H9 (cell line): ENCODE measurements at regions not wholly inside any gene's neighbourhood (a gene's known extent, or its start where the extent isn't known, plus 50 kb on each side); places are given as distances from the start of the nearest gene placed in this dataset.

Experiments
- DNase-seq: peaks from one replicate; pipeline ENCODE4 v3.0.0-alpha.2; 2017
- H2AFZ ChIP-seq: one replicate; pipeline ENCODE4 v1.6.1; 2013; ENCODE audit warnings: mild to moderate bottlenecking, low read length, control low read depth, moderate library complexity
- H2AK5ac ChIP-seq: 2 replicates; pipeline ENCODE4 v1.6.1; 2013; ENCODE audit warnings: low read length, control low read depth, mixed read lengths; ENCODE audit not compliant: insufficient read length
- H2BK120ac ChIP-seq: one replicate; pipeline ENCODE4 v1.6.1; 2013; ENCODE audit warnings: low read depth, mild to moderate bottlenecking, low read length, control low read depth, inconsistent platforms; ENCODE audit not compliant: poor library complexity, severe bottlenecking
- H2BK12ac ChIP-seq: 2 replicates; pipeline ENCODE4 v1.6.1; 2013; ENCODE audit warnings: low read length, control low read depth, mixed read lengths, low read depth; ENCODE audit not compliant: insufficient read length
- H2BK15ac ChIP-seq: 2 replicates; pipeline ENCODE4 v1.6.1; 2013; ENCODE audit warnings: low read depth, low read length, control low read depth
- H2BK20ac ChIP-seq: one replicate; pipeline ENCODE4 v1.6.1; 2013; ENCODE audit warnings: low read depth, mild to moderate bottlenecking, low read length, control low read depth, inconsistent platforms; ENCODE audit not compliant: poor library complexity, severe bottlenecking
- H2BK5ac ChIP-seq: 2 replicates; pipeline ENCODE4 v1.6.1; 2013; ENCODE audit warnings: low read length, control low read depth, mixed read lengths; ENCODE audit not compliant: insufficient read length
- H3K14ac ChIP-seq: 2 replicates; pipeline ENCODE4 v1.6.1; 2013; ENCODE audit warnings: low read length, control low read depth; ENCODE audit not compliant: insufficient read depth
- H3K18ac ChIP-seq: 2 replicates; pipeline ENCODE4 v1.6.1; 2013; ENCODE audit warnings: low read depth, mild to moderate bottlenecking, mixed read lengths, low read length, control low read depth; ENCODE audit not compliant: insufficient read length
- H3K23ac ChIP-seq: 2 replicates; pipeline ENCODE4 v1.6.1; 2013; ENCODE audit warnings: low read length, control low read depth, mixed read lengths, low read depth; ENCODE audit not compliant: insufficient read length
- H3K23me2 ChIP-seq: 2 replicates; pipeline ENCODE4 v1.6.1; 2013; ENCODE audit warnings: low read depth, mild to moderate bottlenecking, mixed read lengths, low read length, control low read depth; ENCODE audit not compliant: insufficient read length, poor library complexity, severe bottlenecking
- H3K27ac ChIP-seq: 2 replicates; pipeline ENCODE4 v1.5.1; 2013; ENCODE audit warnings: low read length, control low read depth, mixed read lengths, low read depth; ENCODE audit not compliant: insufficient read length
- H3K27me3 ChIP-seq: 2 replicates; pipeline ENCODE4 v1.6.1; 2013; ENCODE audit warnings: low read length, control low read depth, inconsistent platforms; ENCODE audit not compliant: insufficient read depth
- H3K4ac ChIP-seq: 2 replicates; pipeline ENCODE4 v1.6.1; 2013; ENCODE audit warnings: low read depth, mild to moderate bottlenecking, control low read depth, inconsistent platforms, low read length, moderate library complexity
- H3K4me1 ChIP-seq: 2 replicates; pipeline ENCODE4 v1.6.1; 2013; ENCODE audit warnings: low read length, control low read depth, inconsistent platforms; ENCODE audit not compliant: insufficient read depth
- H3K4me2 ChIP-seq: 2 replicates; pipeline ENCODE4 v1.6.1; 2013; ENCODE audit warnings: low read length, control low read depth, mixed read lengths; ENCODE audit not compliant: insufficient read length, insufficient read depth
- H3K56ac ChIP-seq: 2 replicates; pipeline ENCODE4 v1.6.1; 2013; ENCODE audit warnings: low read depth, mild to moderate bottlenecking, mixed read lengths, low read length, control low read depth; ENCODE audit not compliant: insufficient read length
- H3K79me1 ChIP-seq: 2 replicates; pipeline ENCODE4 v1.6.1; 2013; ENCODE audit warnings: low read depth, mild to moderate bottlenecking, moderate library complexity, low read length, control low read depth, inconsistent platforms; ENCODE audit not compliant: insufficient read depth, poor library complexity, severe bottlenecking
- H3K79me2 ChIP-seq: 2 replicates; pipeline ENCODE4 v1.6.1; 2013; ENCODE audit warnings: low read length, control low read depth, inconsistent platforms; ENCODE audit not compliant: insufficient read depth
- H3K9ac ChIP-seq: 2 replicates; pipeline ENCODE4 v1.6.1; 2013; ENCODE audit warnings: low read length, control low read depth, mixed read lengths; ENCODE audit not compliant: insufficient read length; ENCODE audit errors: extremely low read depth
- H3K9me3 ChIP-seq: one replicate; pipeline ENCODE4 v1.6.1; 2013; ENCODE audit warnings: low read depth, low read length, inconsistent platforms; ENCODE audit not compliant: control insufficient read depth
- H3T11ph ChIP-seq: one replicate; pipeline ENCODE4 v1.6.1; 2013; ENCODE audit warnings: mild to moderate bottlenecking, low read length, control low read depth, inconsistent platforms
- H4K20me1 ChIP-seq: one replicate; pipeline ENCODE4 v1.6.1; 2013; ENCODE audit not compliant: control insufficient read depth, insufficient read length, insufficient read depth
- H4K5ac ChIP-seq: 2 replicates; pipeline ENCODE4 v1.6.1; 2013; ENCODE audit warnings: low read depth, mild to moderate bottlenecking, mixed read lengths, low read length, control low read depth; ENCODE audit not compliant: insufficient read length
- H4K8ac ChIP-seq: replicated peaks from 2 replicates; pipeline ENCODE4 v1.6.1; 2013; ENCODE audit warnings: low read length, control low read depth, mixed read lengths, low read depth; ENCODE audit not compliant: insufficient read length
- H4K91ac ChIP-seq: 2 replicates; pipeline ENCODE4 v1.6.1; 2013; ENCODE audit warnings: low read depth, mild to moderate bottlenecking, moderate library complexity, mixed read lengths, low read length, control low read depth; ENCODE audit not compliant: insufficient read length
- H3K27ac Mint-ChIP-seq, 3 experiments: 2 replicates in 2 of 3; 3 replicates in 1 of 3; pipeline ENCODE4 v1.8.0; 2020 to 2021; ENCODE audit warnings: mixed read lengths in 3 of 3, mild to moderate bottlenecking in 1 of 3, moderate library complexity in 1 of 3
- H3K27me3 Mint-ChIP-seq: 2 replicates; pipeline ENCODE4 v1.8.0; 2021; ENCODE audit warnings: low read depth, mild to moderate bottlenecking, moderate library complexity, mixed read lengths
- H3K36me3 Mint-ChIP-seq, 3 experiments: 2 replicates in 2 of 3; 3 replicates in 1 of 3; pipeline ENCODE4 v1.8.0; 2020 to 2021; ENCODE audit warnings: low read depth in 3 of 3, mixed read lengths in 3 of 3; ENCODE audit not compliant: insufficient read depth in 1 of 3
- H3K4me1 Mint-ChIP-seq, 2 experiments: 2 replicates each; pipeline ENCODE4 v1.8.0; 2020; ENCODE audit warnings: mixed read lengths in 2 of 2
- H3K4me3 Mint-ChIP-seq, 2 experiments: 2 replicates in 1 of 2; 3 replicates in 1 of 2; pipeline ENCODE4 v1.8.0; 2020 to 2021; ENCODE audit warnings: mild to moderate bottlenecking in 2 of 2, mixed read lengths in 2 of 2, moderate library complexity in 1 of 2
- H3K9me3 Mint-ChIP-seq, 2 experiments: 2 replicates in 1 of 2; 3 replicates in 1 of 2; pipeline ENCODE4 v1.8.0; 2020; ENCODE audit warnings: mild to moderate bottlenecking in 2 of 2, mixed read lengths in 2 of 2, moderate library complexity in 1 of 2
- WGBS: extraction: QIAGEN DNeasy Blood & Tissue Kit; methylation state at CpG from one replicate; pipeline ENCODE4 v1.1.7; 2013; ENCODE audit warnings: missing lambda C conversion rate, low lambda C conversion rate, mixed read lengths; ENCODE audit not compliant: insufficient read length; ENCODE audit errors: extremely low coverage; 5-methylcytosine and 5-hydroxymethylcytosine counted together
- TF ChIP-seq, protein P1 (sequence below): fragments of 200-600 bp; sonication (generic); conservative IDR thresholded peaks from 3 replicates; pipeline ENCODE4 v1.8.0; 2021; ENCODE audit warnings: antibody characterized with exemption, mild to moderate bottlenecking

DNA sequence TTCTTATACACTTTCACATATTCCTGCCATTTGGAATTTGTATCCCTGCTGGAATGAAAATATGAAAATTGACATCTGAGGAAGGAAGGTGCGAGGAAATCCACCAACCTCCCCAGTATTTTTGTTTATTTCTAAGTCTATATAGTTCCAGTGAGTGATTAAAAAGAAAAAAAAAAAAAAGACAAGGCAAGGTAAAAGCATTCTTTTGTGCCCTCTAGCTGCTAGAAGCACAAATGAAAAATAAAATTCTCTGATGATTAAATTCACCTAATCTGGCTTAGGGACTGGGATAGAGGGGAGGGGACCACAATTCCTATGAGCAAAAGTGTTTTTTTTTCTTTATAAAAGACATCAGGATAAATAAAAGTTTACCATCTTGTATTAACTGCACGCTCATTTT, 370.9 kb downstream of the NR2F2 start:
- H2BK120ac ChIP-seq = no peak overlapping the region
- Mint-ChIP-seq H3K9me3 (no peaks in the 10 kb centered on the region), H3K4me3 (no peak overlapping the region), H3K27me3 (no peaks in the 10 kb centered on the region), H3K36me3 (no peaks in the 10 kb centered on the region), H3K27ac (0 out of 7 replicates have a peak overlapping the region, but pooled peaks of 1 of the 3 experiments have one; percentile 52), H3K4me1 (peaks cover 69% of the 10 kb centered on the region in 2 experiments)
- no peaks in the 10 kb centered on the region for H3K79me2 ChIP-seq
- no peak for DNase-seq
- H2AK5ac ChIP-seq = no peak overlapping the region
- H3K4me1 ChIP-seq = peaks cover 13% of the 10 kb centered on the region
- TF ChIP-seq, protein P1, sequence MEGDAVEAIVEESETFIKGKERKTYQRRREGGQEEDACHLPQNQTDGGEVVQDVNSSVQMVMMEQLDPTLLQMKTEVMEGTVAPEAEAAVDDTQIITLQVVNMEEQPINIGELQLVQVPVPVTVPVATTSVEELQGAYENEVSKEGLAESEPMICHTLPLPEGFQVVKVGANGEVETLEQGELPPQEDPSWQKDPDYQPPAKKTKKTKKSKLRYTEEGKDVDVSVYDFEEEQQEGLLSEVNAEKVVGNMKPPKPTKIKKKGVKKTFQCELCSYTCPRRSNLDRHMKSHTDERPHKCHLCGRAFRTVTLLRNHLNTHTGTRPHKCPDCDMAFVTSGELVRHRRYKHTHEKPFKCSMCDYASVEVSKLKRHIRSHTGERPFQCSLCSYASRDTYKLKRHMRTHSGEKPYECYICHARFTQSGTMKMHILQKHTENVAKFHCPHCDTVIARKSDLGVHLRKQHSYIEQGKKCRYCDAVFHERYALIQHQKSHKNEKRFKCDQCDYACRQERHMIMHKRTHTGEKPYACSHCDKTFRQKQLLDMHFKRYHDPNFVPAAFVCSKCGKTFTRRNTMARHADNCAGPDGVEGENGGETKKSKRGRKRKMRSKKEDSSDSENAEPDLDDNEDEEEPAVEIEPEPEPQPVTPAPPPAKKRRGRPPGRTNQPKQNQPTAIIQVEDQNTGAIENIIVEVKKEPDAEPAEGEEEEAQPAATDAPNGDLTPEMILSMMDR = no peak
- no peak overlapping the region for H3K18ac ChIP-seq
- H4K91ac ChIP-seq = no peak overlapping the region
- H3K23ac ChIP-seq = no peak overlapping the region
- no peak overlapping the region for H3K4me2 ChIP-seq
- no peak overlapping the region for H2BK15ac ChIP-seq
- no peak overlapping the region for H2BK12ac ChIP-seq
- no peak overlapping the region for H3K14ac ChIP-seq
- H3T11ph ChIP-seq = no peak overlapping the region
- no peak overlapping the region for H4K5ac ChIP-seq
- H3K9me3 ChIP-seq = no peaks in the 10 kb centered on the region
- no peak overlapping the region for H2AFZ ChIP-seq
- no CpG with 5 or more reads among the region's 2 CpGs for WGBS
- H4K20me1 ChIP-seq = no peaks in the 10 kb centered on the region
- no peak overlapping the region for H2BK5ac ChIP-seq
- H3K23me2 ChIP-seq = no peaks in the 10 kb centered on the region
- no peak overlapping the region for H3K27ac ChIP-seq
- no peak overlapping the region for H4K8ac ChIP-seq
- no peak overlapping the region for H2BK20ac ChIP-seq
- H3K27me3 ChIP-seq = no peaks in the 10 kb centered on the region
- H3K56ac ChIP-seq = no peak overlapping the region
- H3K4ac ChIP-seq = no peak overlapping the region
- no peaks in the 10 kb centered on the region for H3K79me1 ChIP-seq
- H3K9ac ChIP-seq = no peak overlapping the region
